PFSK-1 (cell line): ENCODE measurements at regions not wholly inside any gene's neighbourhood (a gene's known extent, or its start where the extent isn't known, plus 50 kb on each side); places are given as distances from the start of the nearest gene placed in this dataset.

Experiments used
- POLR2AphosphoS5 ChIP-seq: IDR thresholded peaks from 2 replicates; pipeline ENCODE4 v1.6.1; 2012; ENCODE audit warnings: low read depth, mild to moderate bottlenecking, control low read depth, low read length, moderate library complexity
- REST ChIP-seq, 2 experiments: IDR thresholded peaks; 2 replicates each; pipeline versions ENCODE4 v1.6.1 to v1.8.0; 2011 to 2012; ENCODE audit warnings: low read depth in 2 of 2, low read length in 2 of 2, control low read depth in 1 of 2, inconsistent platforms in 1 of 2, mild to moderate bottlenecking in 1 of 2, moderate library complexity in 1 of 2; ENCODE audit not compliant: insufficient read depth in 1 of 2

GRCh38 chr15:39113741-39114140 is 467.1 kb upstream of the THBS1 start:
- TF ChIP-seq POLR2AphosphoS5 (no peak), REST (IDR thresholded peaks at IDR 0.05; ENCODE audit: insufficient read depth in 1 of 2, low read depth in 2 of 2, low read length in 2 of 2) (no peak)
